SH-SY5Y (cell line): ENCODE measurements at regions not wholly inside any gene's neighbourhood (a gene's known extent, or its start where the extent isn't known, plus 50 kb on each side); places are given as distances from the start of the nearest gene placed in this dataset.

Experiments used
- GATA2 ChIP-seq: IDR thresholded peaks from 2 replicates; pipeline ENCODE4 v1.6.1; 2011; ENCODE audit warnings: mild to moderate bottlenecking, low read depth, low read length
- GATA3 ChIP-seq: IDR thresholded peaks from 2 replicates; pipeline ENCODE4 v1.6.1; 2011; ENCODE audit warnings: low read depth, mild to moderate bottlenecking, low read length, moderate library complexity

DNA sequence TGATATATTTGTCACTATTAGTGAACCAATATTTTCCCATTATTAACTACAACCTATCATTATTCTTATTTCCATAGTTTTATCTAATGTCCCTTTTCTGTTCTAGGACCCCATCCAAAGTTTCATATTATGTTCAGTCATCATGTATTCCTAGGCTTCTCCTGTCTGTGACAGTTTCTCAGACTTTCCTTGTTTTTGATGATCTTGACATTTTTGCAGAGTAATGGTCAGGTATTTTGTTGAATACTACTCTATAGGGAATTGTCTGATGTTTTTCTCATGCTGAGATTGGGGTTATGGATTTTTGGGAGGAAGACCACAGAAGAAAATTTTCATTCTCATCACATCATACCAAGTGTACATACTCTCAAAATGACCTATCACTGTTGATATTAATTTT is 684.6 kb downstream of the PLCL1 start:
- TF ChIP-seq GATA3 = no peak
- no peak for TF ChIP-seq GATA2
